H9 (cell line): ENCODE measurements at regions not wholly inside any gene's neighbourhood (a gene's known extent, or its start where the extent isn't known, plus 50 kb on each side); places are given as distances from the start of the nearest gene placed in this dataset.

Experiments
- DNase-seq: peaks from one replicate; pipeline ENCODE4 v3.0.0-alpha.2; 2017
- H2AFZ ChIP-seq: one replicate; pipeline ENCODE4 v1.6.1; 2013; ENCODE audit warnings: mild to moderate bottlenecking, low read length, control low read depth, moderate library complexity
- H2AK5ac ChIP-seq: 2 replicates; pipeline ENCODE4 v1.6.1; 2013; ENCODE audit warnings: low read length, control low read depth, mixed read lengths; ENCODE audit not compliant: insufficient read length
- H2BK120ac ChIP-seq: one replicate; pipeline ENCODE4 v1.6.1; 2013; ENCODE audit warnings: low read depth, mild to moderate bottlenecking, low read length, control low read depth, inconsistent platforms; ENCODE audit not compliant: poor library complexity, severe bottlenecking
- H2BK12ac ChIP-seq: 2 replicates; pipeline ENCODE4 v1.6.1; 2013; ENCODE audit warnings: low read length, control low read depth, mixed read lengths, low read depth; ENCODE audit not compliant: insufficient read length
- H2BK15ac ChIP-seq: 2 replicates; pipeline ENCODE4 v1.6.1; 2013; ENCODE audit warnings: low read depth, low read length, control low read depth
- H2BK20ac ChIP-seq: one replicate; pipeline ENCODE4 v1.6.1; 2013; ENCODE audit warnings: low read depth, mild to moderate bottlenecking, low read length, control low read depth, inconsistent platforms; ENCODE audit not compliant: poor library complexity, severe bottlenecking
- H2BK5ac ChIP-seq: 2 replicates; pipeline ENCODE4 v1.6.1; 2013; ENCODE audit warnings: low read length, control low read depth, mixed read lengths; ENCODE audit not compliant: insufficient read length
- H3K14ac ChIP-seq: 2 replicates; pipeline ENCODE4 v1.6.1; 2013; ENCODE audit warnings: low read length, control low read depth; ENCODE audit not compliant: insufficient read depth
- H3K18ac ChIP-seq: 2 replicates; pipeline ENCODE4 v1.6.1; 2013; ENCODE audit warnings: low read depth, mild to moderate bottlenecking, mixed read lengths, low read length, control low read depth; ENCODE audit not compliant: insufficient read length
- H3K23ac ChIP-seq: 2 replicates; pipeline ENCODE4 v1.6.1; 2013; ENCODE audit warnings: low read length, control low read depth, mixed read lengths, low read depth; ENCODE audit not compliant: insufficient read length
- H3K23me2 ChIP-seq: 2 replicates; pipeline ENCODE4 v1.6.1; 2013; ENCODE audit warnings: low read depth, mild to moderate bottlenecking, mixed read lengths, low read length, control low read depth; ENCODE audit not compliant: insufficient read length, poor library complexity, severe bottlenecking
- H3K27ac ChIP-seq: 2 replicates; pipeline ENCODE4 v1.5.1; 2013; ENCODE audit warnings: low read length, control low read depth, mixed read lengths, low read depth; ENCODE audit not compliant: insufficient read length
- H3K27me3 ChIP-seq: 2 replicates; pipeline ENCODE4 v1.6.1; 2013; ENCODE audit warnings: low read length, control low read depth, inconsistent platforms; ENCODE audit not compliant: insufficient read depth
- H3K4ac ChIP-seq: 2 replicates; pipeline ENCODE4 v1.6.1; 2013; ENCODE audit warnings: low read depth, mild to moderate bottlenecking, control low read depth, inconsistent platforms, low read length, moderate library complexity
- H3K4me1 ChIP-seq: 2 replicates; pipeline ENCODE4 v1.6.1; 2013; ENCODE audit warnings: low read length, control low read depth, inconsistent platforms; ENCODE audit not compliant: insufficient read depth
- H3K4me2 ChIP-seq: 2 replicates; pipeline ENCODE4 v1.6.1; 2013; ENCODE audit warnings: low read length, control low read depth, mixed read lengths; ENCODE audit not compliant: insufficient read length, insufficient read depth
- H3K56ac ChIP-seq: 2 replicates; pipeline ENCODE4 v1.6.1; 2013; ENCODE audit warnings: low read depth, mild to moderate bottlenecking, mixed read lengths, low read length, control low read depth; ENCODE audit not compliant: insufficient read length
- H3K79me1 ChIP-seq: 2 replicates; pipeline ENCODE4 v1.6.1; 2013; ENCODE audit warnings: low read depth, mild to moderate bottlenecking, moderate library complexity, low read length, control low read depth, inconsistent platforms; ENCODE audit not compliant: insufficient read depth, poor library complexity, severe bottlenecking
- H3K79me2 ChIP-seq: 2 replicates; pipeline ENCODE4 v1.6.1; 2013; ENCODE audit warnings: low read length, control low read depth, inconsistent platforms; ENCODE audit not compliant: insufficient read depth
- H3K9ac ChIP-seq: 2 replicates; pipeline ENCODE4 v1.6.1; 2013; ENCODE audit warnings: low read length, control low read depth, mixed read lengths; ENCODE audit not compliant: insufficient read length; ENCODE audit errors: extremely low read depth
- H3K9me3 ChIP-seq: one replicate; pipeline ENCODE4 v1.6.1; 2013; ENCODE audit warnings: low read depth, low read length, inconsistent platforms; ENCODE audit not compliant: control insufficient read depth
- H3T11ph ChIP-seq: one replicate; pipeline ENCODE4 v1.6.1; 2013; ENCODE audit warnings: mild to moderate bottlenecking, low read length, control low read depth, inconsistent platforms
- H4K20me1 ChIP-seq: one replicate; pipeline ENCODE4 v1.6.1; 2013; ENCODE audit not compliant: control insufficient read depth, insufficient read length, insufficient read depth
- H4K5ac ChIP-seq: 2 replicates; pipeline ENCODE4 v1.6.1; 2013; ENCODE audit warnings: low read depth, mild to moderate bottlenecking, mixed read lengths, low read length, control low read depth; ENCODE audit not compliant: insufficient read length
- H4K8ac ChIP-seq: replicated peaks from 2 replicates; pipeline ENCODE4 v1.6.1; 2013; ENCODE audit warnings: low read length, control low read depth, mixed read lengths, low read depth; ENCODE audit not compliant: insufficient read length
- H4K91ac ChIP-seq: 2 replicates; pipeline ENCODE4 v1.6.1; 2013; ENCODE audit warnings: low read depth, mild to moderate bottlenecking, moderate library complexity, mixed read lengths, low read length, control low read depth; ENCODE audit not compliant: insufficient read length
- H3K27ac Mint-ChIP-seq, 3 experiments: 2 replicates in 2 of 3; 3 replicates in 1 of 3; pipeline ENCODE4 v1.8.0; 2020 to 2021; ENCODE audit warnings: mixed read lengths in 3 of 3, mild to moderate bottlenecking in 1 of 3, moderate library complexity in 1 of 3
- H3K27me3 Mint-ChIP-seq: 2 replicates; pipeline ENCODE4 v1.8.0; 2021; ENCODE audit warnings: low read depth, mild to moderate bottlenecking, moderate library complexity, mixed read lengths
- H3K36me3 Mint-ChIP-seq, 3 experiments: 2 replicates in 2 of 3; 3 replicates in 1 of 3; pipeline ENCODE4 v1.8.0; 2020 to 2021; ENCODE audit warnings: low read depth in 3 of 3, mixed read lengths in 3 of 3; ENCODE audit not compliant: insufficient read depth in 1 of 3
- H3K4me1 Mint-ChIP-seq, 2 experiments: 2 replicates each; pipeline ENCODE4 v1.8.0; 2020; ENCODE audit warnings: mixed read lengths in 2 of 2
- H3K4me3 Mint-ChIP-seq, 2 experiments: 2 replicates in 1 of 2; 3 replicates in 1 of 2; pipeline ENCODE4 v1.8.0; 2020 to 2021; ENCODE audit warnings: mild to moderate bottlenecking in 2 of 2, mixed read lengths in 2 of 2, moderate library complexity in 1 of 2
- H3K9me3 Mint-ChIP-seq, 2 experiments: 2 replicates in 1 of 2; 3 replicates in 1 of 2; pipeline ENCODE4 v1.8.0; 2020; ENCODE audit warnings: mild to moderate bottlenecking in 2 of 2, mixed read lengths in 2 of 2, moderate library complexity in 1 of 2
- WGBS: extraction: QIAGEN DNeasy Blood & Tissue Kit; methylation state at CpG from one replicate; pipeline ENCODE4 v1.1.7; 2013; ENCODE audit warnings: missing lambda C conversion rate, low lambda C conversion rate, mixed read lengths; ENCODE audit not compliant: insufficient read length; ENCODE audit errors: extremely low coverage; 5-methylcytosine and 5-hydroxymethylcytosine counted together
- TF ChIP-seq, protein P1 (sequence below): fragments of 200-600 bp; sonication (generic); conservative IDR thresholded peaks from 3 replicates; pipeline ENCODE4 v1.8.0; 2021; ENCODE audit warnings: antibody characterized with exemption, mild to moderate bottlenecking

DNA sequence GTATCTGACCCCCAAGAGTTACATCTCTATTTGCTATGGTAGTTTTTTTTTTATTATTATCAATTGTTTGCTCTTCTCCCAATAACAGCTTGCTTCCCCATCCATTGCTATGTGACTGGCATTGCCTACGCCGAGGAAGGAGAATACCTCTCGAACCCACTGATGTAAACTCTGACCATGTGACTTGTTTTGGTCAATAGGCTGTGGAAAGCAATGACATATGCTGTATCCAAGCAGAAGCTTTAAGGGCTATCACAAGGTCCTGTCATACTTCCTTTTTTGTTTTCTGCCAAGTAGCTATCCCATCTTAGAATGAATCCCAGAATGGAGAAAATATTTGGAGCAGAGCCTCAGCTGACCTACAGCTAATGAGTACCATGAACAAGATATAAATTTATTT lies 111.0 kb upstream of the FRMD4B start:
- Histone ChIP-seq H3K27me3 (no peaks in the 10 kb centered on the region), H3K4me1 (no peaks in the 10 kb centered on the region), H3K9ac (no peak overlapping the region), H3K79me1 (no peaks in the 10 kb centered on the region), H3T11ph (no peak overlapping the region), H3K14ac (no peak overlapping the region), H3K18ac (no peak overlapping the region), H3K79me2 (0 out of 2 replicates have a peak, but pooled peaks cover 1% of the 10 kb centered on the region), H2AFZ (no peak overlapping the region), H2BK5ac (no peak overlapping the region), H3K27ac (no peak overlapping the region), H2BK15ac (no peak overlapping the region), H2BK12ac (no peak overlapping the region), H4K20me1 (no peaks in the 10 kb centered on the region), H3K4me2 (no peak overlapping the region), H3K56ac (no peak overlapping the region), H2AK5ac (no peak overlapping the region), H4K8ac (no peak overlapping the region), H3K23ac (no peak overlapping the region), H2BK20ac (no peak overlapping the region), H3K9me3 (no peaks in the 10 kb centered on the region), H3K4ac (no peak overlapping the region), H4K91ac (no peak overlapping the region), H3K23me2 (no peaks in the 10 kb centered on the region), H4K5ac (no peak overlapping the region), H2BK120ac (no peak overlapping the region)
- Mint-ChIP-seq H3K36me3 (no peaks in the 10 kb centered on the region; a peak in 1 of 7 replicates), H3K4me3 (no peak overlapping the region), H3K27me3 (peaks cover 1% of the 10 kb centered on the region; the same call in 1 of the 2 replicates), H3K4me1 (peaks cover 3% of the 10 kb centered on the region in 2 experiments), H3K9me3 (no peaks in the 10 kb centered on the region), H3K27ac (no peak overlapping the region)
- WGBS = no CpG with 5 or more reads among the region's 3 CpGs
- TF ChIP-seq, protein P1, sequence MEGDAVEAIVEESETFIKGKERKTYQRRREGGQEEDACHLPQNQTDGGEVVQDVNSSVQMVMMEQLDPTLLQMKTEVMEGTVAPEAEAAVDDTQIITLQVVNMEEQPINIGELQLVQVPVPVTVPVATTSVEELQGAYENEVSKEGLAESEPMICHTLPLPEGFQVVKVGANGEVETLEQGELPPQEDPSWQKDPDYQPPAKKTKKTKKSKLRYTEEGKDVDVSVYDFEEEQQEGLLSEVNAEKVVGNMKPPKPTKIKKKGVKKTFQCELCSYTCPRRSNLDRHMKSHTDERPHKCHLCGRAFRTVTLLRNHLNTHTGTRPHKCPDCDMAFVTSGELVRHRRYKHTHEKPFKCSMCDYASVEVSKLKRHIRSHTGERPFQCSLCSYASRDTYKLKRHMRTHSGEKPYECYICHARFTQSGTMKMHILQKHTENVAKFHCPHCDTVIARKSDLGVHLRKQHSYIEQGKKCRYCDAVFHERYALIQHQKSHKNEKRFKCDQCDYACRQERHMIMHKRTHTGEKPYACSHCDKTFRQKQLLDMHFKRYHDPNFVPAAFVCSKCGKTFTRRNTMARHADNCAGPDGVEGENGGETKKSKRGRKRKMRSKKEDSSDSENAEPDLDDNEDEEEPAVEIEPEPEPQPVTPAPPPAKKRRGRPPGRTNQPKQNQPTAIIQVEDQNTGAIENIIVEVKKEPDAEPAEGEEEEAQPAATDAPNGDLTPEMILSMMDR = no peak
- no peak for DNase-seq
